IMR-90 (cell line): ENCODE measurements at regions not wholly inside any gene's neighbourhood (a gene's known extent, or its start where the extent isn't known, plus 50 kb on each side); places are given as distances from the start of the nearest gene placed in this dataset.

Experiments
- ATAC-seq: fragments of 200-7000 bp; cut with Tn5 transposase; 2 replicates; pipeline ENCODE4 v1.9.1; 2020; ENCODE audit warnings: low read depth, mild to moderate bottlenecking, moderate library complexity
- BruUV-seq: library from RNA; stranded (reverse); fragments of 400-500 nt; replicated peaks from 2 replicates; lab custom pipeline; 2021; lab: Mats Ljungman, UMichigan
- CTCF ChIA-PET: fragments of 300-600 bp; formaldehyde crosslinking; extraction: SDS; loops from one replicate; lab custom pipeline; 2021; ENCODE audit warnings: antibody characterized with exemption; lab: Yijun Ruan, JAX
- POLR2A ChIA-PET: fragments of 300-600 bp; sonication (Branson Sonifier 250); formaldehyde crosslinking; loops from one replicate; lab custom pipeline; 2022; ENCODE audit warnings: antibody characterized with exemption; ENCODE audit not compliant: unreplicated experiment; lab: Charles Lee
- DNase-seq: peaks from one replicate; pipeline ENCODE4 v3.0.0; 2013
- H2AFZ ChIP-seq: replicated peaks from 2 replicates; pipeline ENCODE3; 2013; ENCODE audit warnings: low read length, mild to moderate bottlenecking; ENCODE audit not compliant: poor library complexity
- H2AK5ac ChIP-seq: 2 replicates; pipeline ENCODE4 v1.6.1; 2013; ENCODE audit warnings: low read depth, low read length, inconsistent platforms
- H2AK9ac ChIP-seq: replicated peaks from 2 replicates; pipeline ENCODE3; 2013; ENCODE audit warnings: mild to moderate bottlenecking, low read depth, low read length, moderate library complexity; ENCODE audit not compliant: poor library complexity
- H2BK120ac ChIP-seq: 2 replicates; pipeline ENCODE4 v1.6.1; 2013; ENCODE audit warnings: low read depth, low read length, inconsistent platforms
- H2BK15ac ChIP-seq: 3 replicates; pipeline ENCODE4 v1.6.1; 2013; ENCODE audit warnings: low read depth, low read length, inconsistent platforms
- H2BK20ac ChIP-seq: 2 replicates; pipeline ENCODE4 v1.6.1; 2013; ENCODE audit warnings: low read depth, mild to moderate bottlenecking, inconsistent platforms, low read length, moderate library complexity
- H2BK5ac ChIP-seq: 2 replicates; pipeline ENCODE4 v1.6.1; 2013; ENCODE audit warnings: mild to moderate bottlenecking, low read depth, low read length, inconsistent platforms; ENCODE audit not compliant: poor library complexity, severe bottlenecking
- H3K14ac ChIP-seq: replicated peaks from 2 replicates; pipeline ENCODE4 v1.6.1; 2013; ENCODE audit warnings: low read depth, low read length, inconsistent platforms
- H3K18ac ChIP-seq: 2 replicates; pipeline ENCODE4 v1.6.1; 2013; ENCODE audit warnings: low read depth, low read length, control low read depth
- H3K23ac ChIP-seq: 2 replicates; pipeline ENCODE4 v1.6.1; 2013; ENCODE audit warnings: low read depth, low read length, inconsistent platforms
- H3K27ac ChIP-seq: 2 replicates; pipeline ENCODE4 v1.5.1; 2013; ENCODE audit warnings: mild to moderate bottlenecking, control low read depth, low read length; ENCODE audit not compliant: insufficient read depth
- H3K27me3 ChIP-seq: 2 replicates; pipeline ENCODE4 v1.6.1; 2013; ENCODE audit warnings: low read length; ENCODE audit not compliant: control insufficient read depth, insufficient read depth
- H3K36me3 ChIP-seq: 2 replicates; pipeline ENCODE4 v1.6.1; 2013; ENCODE audit warnings: low read length, mixed read lengths; ENCODE audit not compliant: control insufficient read depth, insufficient read depth
- H3K4ac ChIP-seq: 2 replicates; pipeline ENCODE4 v1.6.1; 2013; ENCODE audit warnings: low read depth, low read length, inconsistent platforms
- H3K4me1 ChIP-seq: 2 replicates; pipeline ENCODE4 v1.6.1; 2013; ENCODE audit warnings: low read length, mixed read lengths; ENCODE audit not compliant: control insufficient read depth, insufficient read depth
- H3K4me2 ChIP-seq: 2 replicates; pipeline ENCODE4 v1.6.1; 2013; ENCODE audit warnings: low read depth, mild to moderate bottlenecking, control low read depth, low read length, moderate library complexity
- H3K4me3 ChIP-seq: 2 replicates; pipeline ENCODE4 v1.5.1; 2013; ENCODE audit warnings: low read depth, mild to moderate bottlenecking, control low read depth, low read length, moderate library complexity; ENCODE audit not compliant: insufficient read depth
- H3K56ac ChIP-seq: 2 replicates; pipeline ENCODE4 v1.6.1; 2013; ENCODE audit warnings: low read length, inconsistent platforms; ENCODE audit not compliant: insufficient read depth; ENCODE audit errors: extremely low read depth
- H3K79me1 ChIP-seq, 2 experiments: 2 replicates each; pipeline ENCODE4 v1.6.1; 2013; ENCODE audit warnings: low read length in 2 of 2, inconsistent platforms in 1 of 2, low read depth in 1 of 2
- H3K9ac ChIP-seq: 2 replicates; pipeline ENCODE4 v1.6.1; 2013; ENCODE audit warnings: low read depth, low read length, control low read depth
- H3K9me1 ChIP-seq: 2 replicates; pipeline ENCODE4 v1.6.1; 2013; ENCODE audit warnings: low read length, inconsistent platforms; ENCODE audit not compliant: insufficient read depth
- H3K9me3 ChIP-seq: 2 replicates; pipeline ENCODE4 v1.6.1; 2013; ENCODE audit warnings: low read length; ENCODE audit not compliant: control insufficient read depth, insufficient read depth
- H4K20me1 ChIP-seq: 2 replicates; pipeline ENCODE4 v1.6.1; 2013; ENCODE audit warnings: low read length, inconsistent platforms; ENCODE audit not compliant: insufficient read depth
- H4K5ac ChIP-seq: 2 replicates; pipeline ENCODE4 v1.6.1; 2013; ENCODE audit warnings: mild to moderate bottlenecking, low read depth, low read length, control low read depth
- H4K8ac ChIP-seq, 2 experiments: 2 replicates each; pipeline ENCODE4 v1.6.1; 2013; ENCODE audit warnings: low read depth in 2 of 2, low read length in 2 of 2, control low read depth in 1 of 2, inconsistent platforms in 1 of 2
- H4K91ac ChIP-seq: 2 replicates; pipeline ENCODE4 v1.6.1; 2013; ENCODE audit warnings: low read depth, low read length, inconsistent platforms; ENCODE audit not compliant: insufficient read depth
- BHLHE40 ChIP-seq: fragments of 150-350 bp; IDR thresholded peaks from 2 replicates; pipeline ENCODE4 v1.6.1; 2016; ENCODE audit warnings: mild to moderate bottlenecking, low read depth, low read length
- CHD1 ChIP-seq: IDR thresholded peaks from 2 replicates; pipeline ENCODE4 v1.6.1; 2012; ENCODE audit warnings: low read depth, low read length, improper control_type of control experiment
- CTCF ChIP-seq: conservative IDR thresholded peaks from 2 replicates; pipeline ENCODE4 v1.5.1; 2012; ENCODE audit warnings: mild to moderate bottlenecking, low read depth, low read length, improper control_type of control experiment
- MAFK ChIP-seq: IDR thresholded peaks from 2 replicates; pipeline ENCODE4 v1.6.1; 2012; ENCODE audit warnings: low read depth, low read length, improper control_type of control experiment
- MAZ ChIP-seq: IDR thresholded peaks from 2 replicates; pipeline ENCODE4 v1.6.1; 2012; ENCODE audit warnings: low read depth, mild to moderate bottlenecking, low read length, improper control_type of control experiment, moderate library complexity, borderline replicate concordance
- MXI1 ChIP-seq: IDR thresholded peaks from 2 replicates; pipeline ENCODE4 v1.6.1; 2012; ENCODE audit warnings: low read depth, mild to moderate bottlenecking, low read length, moderate library complexity, borderline replicate concordance
- POLR2A ChIP-seq: IDR thresholded peaks from 2 replicates; pipeline ENCODE4 v1.6.1; 2012; ENCODE audit warnings: mild to moderate bottlenecking, low read depth, low read length
- RAD21 ChIP-seq: IDR thresholded peaks from 2 replicates; pipeline ENCODE4 v1.6.1; 2012; ENCODE audit warnings: low read length, improper control_type of control experiment
- RCOR1 ChIP-seq: IDR thresholded peaks from 2 replicates; pipeline ENCODE4 v1.6.1; 2012; ENCODE audit warnings: mild to moderate bottlenecking, low read length, improper control_type of control experiment; ENCODE audit not compliant: insufficient replicate concordance
- RFX5 ChIP-seq: IDR thresholded peaks from 2 replicates; pipeline ENCODE4 v1.8.0; 2012; ENCODE audit warnings: low read depth, mild to moderate bottlenecking, low read length, moderate library complexity
- SMC3 ChIP-seq: fragments of 150-350 bp; IDR thresholded peaks from 2 replicates; pipeline ENCODE4 v1.6.1; 2016; ENCODE audit warnings: low read depth, mild to moderate bottlenecking, antibody characterized with exemption, low read length, moderate library complexity
- USF2 ChIP-seq: fragments of 150-350 bp; IDR thresholded peaks from 2 replicates; pipeline ENCODE4 v1.6.1; 2017; ENCODE audit warnings: mild to moderate bottlenecking, antibody characterized with exemption, low read length, low read depth
- WGBS, 2 experiments: methylation state at CpG; one replicate each; pipeline versions ENCODE4 v1.1.5 to v1.1.7; 2013; ENCODE audit warnings: missing lambda C conversion rate in 2 of 2; ENCODE audit not compliant: insufficient read length in 1 of 2; ENCODE audit errors: extremely low coverage in 2 of 2; 5-methylcytosine and 5-hydroxymethylcytosine counted together
- dilution Hi-C: fragments of 300-500 bp; cut with HindIII; formaldehyde crosslinking; loops from one replicate; pipeline ENCODE4 v1.14.3; 2018; ENCODE audit warnings: low sequenced_read_pairs; ENCODE audit not compliant: unreplicated experiment
- in situ Hi-C: fragments of 300-500 bp; cut with MboI; formaldehyde crosslinking; loops from 3 replicates; pipeline ENCODE4 v1.14.3; 2019; ENCODE audit warnings: low sequenced_read_pairs, inconsistent platforms, mixed read lengths
- intact Hi-C: fragments of 100-400 bp; cut with micrococcal nuclease; formaldehyde crosslinking; loops from 2 replicates; pipeline ENCODE4 v1.10.0; 2022

GRCh38 chr13:59210543-59210942 lies 953.2 kb downstream of the DIAPH3 start:
- Histone ChIP-seq H3K79me1 (no peaks in the 10 kb centered on the region), H2AK9ac (no peak overlapping the region), H3K56ac (no peak overlapping the region), H4K8ac (no peak overlapping the region), H3K9ac (no peak overlapping the region), H3K4me1 (no peaks in the 10 kb centered on the region), H3K23ac (no peak overlapping the region), H3K27me3 (no peaks in the 10 kb centered on the region; the same call in 1 of the 2 replicates), H3K9me3 (no peaks in the 10 kb centered on the region), H3K4ac (no peak overlapping the region), H3K4me2 (no peak overlapping the region), H3K27ac (no peak overlapping the region), H2AK5ac (no peak overlapping the region), H3K18ac (no peak overlapping the region), H2AFZ (no peak overlapping the region), H4K91ac (no peak overlapping the region), H2BK5ac (no peak overlapping the region), H2BK120ac (no peak overlapping the region), H4K20me1 (no peaks in the 10 kb centered on the region), H3K36me3 (no peaks in the 10 kb centered on the region), H3K9me1 (no peaks in the 10 kb centered on the region), H3K4me3 (no peak overlapping the region), H2BK20ac (no peak overlapping the region), H3K14ac (no peak overlapping the region), H2BK15ac (no peak overlapping the region), H4K5ac (no peak overlapping the region)
- TF ChIP-seq SMC3 (no peak), BHLHE40 (no peak), RCOR1 (no peak), MXI1 (no peak), POLR2A (no peak), CHD1 (no peak), RFX5 (no peak), RAD21 (no peak), CTCF (no peak), MAFK (no peak), MAZ (no peak), USF2 (no peak)
- in situ Hi-C loops (no loop called here), dilution Hi-C loops (no loop called here), intact Hi-C loops (no loop called here)
- no TSS peak for BruUV-seq
- WGBS, 2 experiments: no CpG with 5 or more reads among the region's 1 CpG
- no peak for DNase-seq
- CTCF ChIA-PET: no interaction called here
- ATAC-seq: no peak
- POLR2A ChIA-PET: no interaction called here
